GM12878 (cell line): ENCODE measurements at regions not wholly inside any gene's neighbourhood (a gene's known extent, or its start where the extent isn't known, plus 50 kb on each side); places are given as distances from the start of the nearest gene placed in this dataset.

Experiments
- TCF7 ChIP-seq: IDR thresholded peaks from 2 replicates; pipeline ENCODE4 v1.6.1; 2014; ENCODE audit warnings: antibody characterized with exemption, borderline replicate concordance
- TF ChIP-seq, protein P1 (sequence below), 3 experiments: IDR thresholded peaks in 2 of 3; conservative IDR thresholded peaks in 1 of 3; 2 replicates each; pipeline ENCODE4 v1.5.1; 2011; ENCODE audit warnings: low read depth in 3 of 3, low read length in 3 of 3, mild to moderate bottlenecking in 3 of 3, control low read depth in 2 of 3, moderate library complexity in 2 of 3, inconsistent platforms in 1 of 3, mixed read lengths in 1 of 3; ENCODE audit not compliant: control insufficient read depth in 2 of 3, insufficient read depth in 1 of 3; ENCODE audit errors: extremely low read depth in 1 of 3

DNA sequence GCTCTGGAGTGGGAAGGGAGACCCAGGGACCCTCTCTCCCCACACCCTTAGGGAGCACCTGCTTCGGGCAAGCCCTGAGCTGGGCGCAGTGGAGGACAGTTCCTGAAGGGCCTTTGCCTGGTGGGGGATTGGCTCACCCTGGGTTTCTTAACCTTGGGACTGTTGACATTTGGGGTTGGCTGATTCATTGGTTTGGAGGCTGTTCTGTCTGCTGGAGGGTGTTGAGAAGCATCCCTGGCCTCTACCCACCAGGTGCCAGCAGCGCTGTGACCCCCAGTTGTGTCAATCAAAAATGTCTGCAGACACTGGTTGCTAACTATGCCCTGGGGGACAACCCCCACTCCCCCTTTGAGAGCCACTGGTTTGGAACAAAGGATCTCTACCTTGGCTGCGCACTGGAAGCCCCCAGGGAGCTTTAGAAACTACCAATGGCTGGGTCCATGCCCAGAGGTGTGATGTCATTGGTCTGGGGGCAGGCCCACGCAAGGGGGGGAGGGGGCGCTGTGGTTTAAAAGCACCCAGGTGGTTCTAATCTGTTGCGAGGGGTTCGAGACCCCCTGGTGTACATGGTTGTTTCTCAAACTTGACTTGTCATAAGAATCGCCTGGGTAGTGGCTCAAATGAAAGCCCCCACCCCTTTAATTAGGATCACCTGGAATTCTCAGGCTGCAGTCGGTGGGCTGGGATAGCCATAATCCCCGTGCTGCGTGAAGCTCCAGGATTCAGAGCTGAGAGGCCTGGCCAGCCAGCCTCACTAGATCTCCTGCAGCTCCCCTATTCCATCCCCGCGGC, 151.9 kb upstream of the GSE1 start:
- no peak for TF ChIP-seq TCF7
- TF ChIP-seq, protein P1, sequence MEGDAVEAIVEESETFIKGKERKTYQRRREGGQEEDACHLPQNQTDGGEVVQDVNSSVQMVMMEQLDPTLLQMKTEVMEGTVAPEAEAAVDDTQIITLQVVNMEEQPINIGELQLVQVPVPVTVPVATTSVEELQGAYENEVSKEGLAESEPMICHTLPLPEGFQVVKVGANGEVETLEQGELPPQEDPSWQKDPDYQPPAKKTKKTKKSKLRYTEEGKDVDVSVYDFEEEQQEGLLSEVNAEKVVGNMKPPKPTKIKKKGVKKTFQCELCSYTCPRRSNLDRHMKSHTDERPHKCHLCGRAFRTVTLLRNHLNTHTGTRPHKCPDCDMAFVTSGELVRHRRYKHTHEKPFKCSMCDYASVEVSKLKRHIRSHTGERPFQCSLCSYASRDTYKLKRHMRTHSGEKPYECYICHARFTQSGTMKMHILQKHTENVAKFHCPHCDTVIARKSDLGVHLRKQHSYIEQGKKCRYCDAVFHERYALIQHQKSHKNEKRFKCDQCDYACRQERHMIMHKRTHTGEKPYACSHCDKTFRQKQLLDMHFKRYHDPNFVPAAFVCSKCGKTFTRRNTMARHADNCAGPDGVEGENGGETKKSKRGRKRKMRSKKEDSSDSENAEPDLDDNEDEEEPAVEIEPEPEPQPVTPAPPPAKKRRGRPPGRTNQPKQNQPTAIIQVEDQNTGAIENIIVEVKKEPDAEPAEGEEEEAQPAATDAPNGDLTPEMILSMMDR (IDR thresholded peaks at IDR 0.05 in 2 of 3, conservative IDR thresholded peaks at IDR 0.05 in 1 of 3; ENCODE audit: control insufficient read depth in 2 of 3, extremely low read depth in 1 of 3, insufficient read depth in 1 of 3, low read depth in 3 of 3, low read length in 3 of 3): no peak
